IMR-90 (cell line): ENCODE measurements at regions not wholly inside any gene's neighbourhood (a gene's known extent, or its start where the extent isn't known, plus 50 kb on each side); places are given as distances from the start of the nearest gene placed in this dataset.

Experiments used
- ATAC-seq: fragments of 200-7000 bp; cut with Tn5 transposase; 2 replicates; pipeline ENCODE4 v1.9.1; 2020; ENCODE audit warnings: low read depth, mild to moderate bottlenecking, moderate library complexity
- BruUV-seq: library from RNA; stranded (reverse); fragments of 400-500 nt; replicated peaks from 2 replicates; lab custom pipeline; 2021; lab: Mats Ljungman, UMichigan
- CTCF ChIA-PET: fragments of 300-600 bp; formaldehyde crosslinking; extraction: SDS; loops from one replicate; lab custom pipeline; 2021; ENCODE audit warnings: antibody characterized with exemption; lab: Yijun Ruan, JAX
- POLR2A ChIA-PET: fragments of 300-600 bp; sonication (Branson Sonifier 250); formaldehyde crosslinking; loops from one replicate; lab custom pipeline; 2022; ENCODE audit warnings: antibody characterized with exemption; ENCODE audit not compliant: unreplicated experiment; lab: Charles Lee
- DNase-seq: peaks from one replicate; pipeline ENCODE4 v3.0.0; 2013
- H2AFZ ChIP-seq: replicated peaks from 2 replicates; pipeline ENCODE3; 2013; ENCODE audit warnings: low read length, mild to moderate bottlenecking; ENCODE audit not compliant: poor library complexity
- H2AK5ac ChIP-seq: 2 replicates; pipeline ENCODE4 v1.6.1; 2013; ENCODE audit warnings: low read depth, low read length, inconsistent platforms
- H2AK9ac ChIP-seq: replicated peaks from 2 replicates; pipeline ENCODE3; 2013; ENCODE audit warnings: mild to moderate bottlenecking, low read depth, low read length, moderate library complexity; ENCODE audit not compliant: poor library complexity
- H2BK120ac ChIP-seq: 2 replicates; pipeline ENCODE4 v1.6.1; 2013; ENCODE audit warnings: low read depth, low read length, inconsistent platforms
- H2BK15ac ChIP-seq: 3 replicates; pipeline ENCODE4 v1.6.1; 2013; ENCODE audit warnings: low read depth, low read length, inconsistent platforms
- H2BK20ac ChIP-seq: 2 replicates; pipeline ENCODE4 v1.6.1; 2013; ENCODE audit warnings: low read depth, mild to moderate bottlenecking, inconsistent platforms, low read length, moderate library complexity
- H2BK5ac ChIP-seq: 2 replicates; pipeline ENCODE4 v1.6.1; 2013; ENCODE audit warnings: mild to moderate bottlenecking, low read depth, low read length, inconsistent platforms; ENCODE audit not compliant: poor library complexity, severe bottlenecking
- H3K14ac ChIP-seq: replicated peaks from 2 replicates; pipeline ENCODE4 v1.6.1; 2013; ENCODE audit warnings: low read depth, low read length, inconsistent platforms
- H3K18ac ChIP-seq: 2 replicates; pipeline ENCODE4 v1.6.1; 2013; ENCODE audit warnings: low read depth, low read length, control low read depth
- H3K23ac ChIP-seq: 2 replicates; pipeline ENCODE4 v1.6.1; 2013; ENCODE audit warnings: low read depth, low read length, inconsistent platforms
- H3K27ac ChIP-seq: 2 replicates; pipeline ENCODE4 v1.5.1; 2013; ENCODE audit warnings: mild to moderate bottlenecking, control low read depth, low read length; ENCODE audit not compliant: insufficient read depth
- H3K27me3 ChIP-seq: 2 replicates; pipeline ENCODE4 v1.6.1; 2013; ENCODE audit warnings: low read length; ENCODE audit not compliant: control insufficient read depth, insufficient read depth
- H3K36me3 ChIP-seq: 2 replicates; pipeline ENCODE4 v1.6.1; 2013; ENCODE audit warnings: low read length, mixed read lengths; ENCODE audit not compliant: control insufficient read depth, insufficient read depth
- H3K4ac ChIP-seq: 2 replicates; pipeline ENCODE4 v1.6.1; 2013; ENCODE audit warnings: low read depth, low read length, inconsistent platforms
- H3K4me1 ChIP-seq: 2 replicates; pipeline ENCODE4 v1.6.1; 2013; ENCODE audit warnings: low read length, mixed read lengths; ENCODE audit not compliant: control insufficient read depth, insufficient read depth
- H3K4me2 ChIP-seq: 2 replicates; pipeline ENCODE4 v1.6.1; 2013; ENCODE audit warnings: low read depth, mild to moderate bottlenecking, control low read depth, low read length, moderate library complexity
- H3K4me3 ChIP-seq: 2 replicates; pipeline ENCODE4 v1.5.1; 2013; ENCODE audit warnings: low read depth, mild to moderate bottlenecking, control low read depth, low read length, moderate library complexity; ENCODE audit not compliant: insufficient read depth
- H3K56ac ChIP-seq: 2 replicates; pipeline ENCODE4 v1.6.1; 2013; ENCODE audit warnings: low read length, inconsistent platforms; ENCODE audit not compliant: insufficient read depth; ENCODE audit errors: extremely low read depth
- H3K79me1 ChIP-seq, 2 experiments: 2 replicates each; pipeline ENCODE4 v1.6.1; 2013; ENCODE audit warnings: low read length in 2 of 2, inconsistent platforms in 1 of 2, low read depth in 1 of 2
- H3K9ac ChIP-seq: 2 replicates; pipeline ENCODE4 v1.6.1; 2013; ENCODE audit warnings: low read depth, low read length, control low read depth
- H3K9me1 ChIP-seq: 2 replicates; pipeline ENCODE4 v1.6.1; 2013; ENCODE audit warnings: low read length, inconsistent platforms; ENCODE audit not compliant: insufficient read depth
- H3K9me3 ChIP-seq: 2 replicates; pipeline ENCODE4 v1.6.1; 2013; ENCODE audit warnings: low read length; ENCODE audit not compliant: control insufficient read depth, insufficient read depth
- H4K20me1 ChIP-seq: 2 replicates; pipeline ENCODE4 v1.6.1; 2013; ENCODE audit warnings: low read length, inconsistent platforms; ENCODE audit not compliant: insufficient read depth
- H4K5ac ChIP-seq: 2 replicates; pipeline ENCODE4 v1.6.1; 2013; ENCODE audit warnings: mild to moderate bottlenecking, low read depth, low read length, control low read depth
- H4K8ac ChIP-seq, 2 experiments: 2 replicates each; pipeline ENCODE4 v1.6.1; 2013; ENCODE audit warnings: low read depth in 2 of 2, low read length in 2 of 2, control low read depth in 1 of 2, inconsistent platforms in 1 of 2
- H4K91ac ChIP-seq: 2 replicates; pipeline ENCODE4 v1.6.1; 2013; ENCODE audit warnings: low read depth, low read length, inconsistent platforms; ENCODE audit not compliant: insufficient read depth
- BHLHE40 ChIP-seq: fragments of 150-350 bp; IDR thresholded peaks from 2 replicates; pipeline ENCODE4 v1.6.1; 2016; ENCODE audit warnings: mild to moderate bottlenecking, low read depth, low read length
- CHD1 ChIP-seq: IDR thresholded peaks from 2 replicates; pipeline ENCODE4 v1.6.1; 2012; ENCODE audit warnings: low read depth, low read length, improper control_type of control experiment
- FOS ChIP-seq: fragments of 150-350 bp; IDR thresholded peaks from 2 replicates; pipeline ENCODE4 v1.6.1; 2016; ENCODE audit warnings: low read depth, low read length
- MAZ ChIP-seq: IDR thresholded peaks from 2 replicates; pipeline ENCODE4 v1.6.1; 2012; ENCODE audit warnings: low read depth, mild to moderate bottlenecking, low read length, improper control_type of control experiment, moderate library complexity, borderline replicate concordance
- NFE2L2 ChIP-seq: fragments of 150-350 bp; IDR thresholded peaks from 2 replicates; pipeline ENCODE4 v1.6.1; 2016; ENCODE audit warnings: low read depth, mild to moderate bottlenecking, low read length
- RAD21 ChIP-seq: IDR thresholded peaks from 2 replicates; pipeline ENCODE4 v1.6.1; 2012; ENCODE audit warnings: low read length, improper control_type of control experiment
- RCOR1 ChIP-seq: IDR thresholded peaks from 2 replicates; pipeline ENCODE4 v1.6.1; 2012; ENCODE audit warnings: mild to moderate bottlenecking, low read length, improper control_type of control experiment; ENCODE audit not compliant: insufficient replicate concordance
- RFX5 ChIP-seq: IDR thresholded peaks from 2 replicates; pipeline ENCODE4 v1.8.0; 2012; ENCODE audit warnings: low read depth, mild to moderate bottlenecking, low read length, moderate library complexity
- USF2 ChIP-seq: fragments of 150-350 bp; IDR thresholded peaks from 2 replicates; pipeline ENCODE4 v1.6.1; 2017; ENCODE audit warnings: mild to moderate bottlenecking, antibody characterized with exemption, low read length, low read depth
- WGBS, 2 experiments: methylation state at CpG; one replicate each; pipeline versions ENCODE4 v1.1.5 to v1.1.7; 2013; ENCODE audit warnings: missing lambda C conversion rate in 2 of 2; ENCODE audit not compliant: insufficient read length in 1 of 2; ENCODE audit errors: extremely low coverage in 2 of 2; 5-methylcytosine and 5-hydroxymethylcytosine counted together
- dilution Hi-C: fragments of 300-500 bp; cut with HindIII; formaldehyde crosslinking; loops from one replicate; pipeline ENCODE4 v1.14.3; 2018; ENCODE audit warnings: low sequenced_read_pairs; ENCODE audit not compliant: unreplicated experiment
- in situ Hi-C: fragments of 300-500 bp; cut with MboI; formaldehyde crosslinking; loops from 3 replicates; pipeline ENCODE4 v1.14.3; 2019; ENCODE audit warnings: low sequenced_read_pairs, inconsistent platforms, mixed read lengths
- intact Hi-C: fragments of 100-400 bp; cut with micrococcal nuclease; formaldehyde crosslinking; loops from 2 replicates; pipeline ENCODE4 v1.10.0; 2022

GRCh38 chr2:198788676-198789075 is 669.1 kb downstream of the SATB2 start:
- Histone ChIP-seq H4K91ac (no peak overlapping the region), H3K23ac (no peak overlapping the region), H2AFZ (no peak overlapping the region), H2AK9ac (no peak overlapping the region), H2AK5ac (no peak overlapping the region), H3K4ac (no peak overlapping the region), H3K4me1 (no peaks in the 10 kb centered on the region), H4K20me1 (no peaks in the 10 kb centered on the region), H3K14ac (no peak overlapping the region), H3K36me3 (no peaks in the 10 kb centered on the region), H3K4me3 (no peak overlapping the region), H3K27me3 (no peaks in the 10 kb centered on the region), H4K5ac (no peak overlapping the region), H3K18ac (no peak overlapping the region), H3K9me1 (no peaks in the 10 kb centered on the region), H2BK5ac (no peak overlapping the region), H2BK15ac (no peak overlapping the region), H3K4me2 (no peak overlapping the region), H3K9me3 (no peaks in the 10 kb centered on the region), H3K79me1 (no peaks in the 10 kb centered on the region), H2BK20ac (no peak overlapping the region), H3K27ac (no peak overlapping the region), H3K9ac (no peak overlapping the region), H4K8ac (no peak overlapping the region), H2BK120ac (no peak overlapping the region), H3K56ac (no peak overlapping the region)
- intact Hi-C loops: no loop called here
- no peak for DNase-seq
- whole genome bisulfite sequencing, 2 experiments: no CpG with 5 or more reads among the region's 2 CpGs
- ChIA-PET CTCF (no interaction called here), POLR2A (no interaction called here)
- ATAC-seq: no peak
- in situ Hi-C loops: no loop called here
- TF ChIP-seq USF2 (no peak), BHLHE40 (no peak), RFX5 (no peak), CHD1 (no peak), RCOR1 (no peak), FOS (no peak), MAZ (no peak), NFE2L2 (no peak), RAD21 (no peak)
- BruUV-seq: no TSS peak
- dilution Hi-C loops: no loop called here
